OCI-LY3 (cell line): ENCODE measurements at regions not wholly inside any gene's neighbourhood (a gene's known extent, or its start where the extent isn't known, plus 50 kb on each side); places are given as distances from the start of the nearest gene placed in this dataset.

Source experiments
- EZH2phosphoT487 ChIP-seq: fragments of 200-600 bp; shearing (Covaris generic); IDR thresholded peaks from 2 replicates; pipeline ENCODE4 v1.6.1; 2018; ENCODE audit warnings: antibody characterized with exemption, mixed run types, low read depth
- TF ChIP-seq, protein P1 (sequence below): fragments of 200-600, 300-600 bp; sonication (generic); IDR thresholded peaks from 2 replicates; pipeline ENCODE4 v1.5.1; 2014; ENCODE audit warnings: antibody characterized with exemption, low read length, low read depth

DNA sequence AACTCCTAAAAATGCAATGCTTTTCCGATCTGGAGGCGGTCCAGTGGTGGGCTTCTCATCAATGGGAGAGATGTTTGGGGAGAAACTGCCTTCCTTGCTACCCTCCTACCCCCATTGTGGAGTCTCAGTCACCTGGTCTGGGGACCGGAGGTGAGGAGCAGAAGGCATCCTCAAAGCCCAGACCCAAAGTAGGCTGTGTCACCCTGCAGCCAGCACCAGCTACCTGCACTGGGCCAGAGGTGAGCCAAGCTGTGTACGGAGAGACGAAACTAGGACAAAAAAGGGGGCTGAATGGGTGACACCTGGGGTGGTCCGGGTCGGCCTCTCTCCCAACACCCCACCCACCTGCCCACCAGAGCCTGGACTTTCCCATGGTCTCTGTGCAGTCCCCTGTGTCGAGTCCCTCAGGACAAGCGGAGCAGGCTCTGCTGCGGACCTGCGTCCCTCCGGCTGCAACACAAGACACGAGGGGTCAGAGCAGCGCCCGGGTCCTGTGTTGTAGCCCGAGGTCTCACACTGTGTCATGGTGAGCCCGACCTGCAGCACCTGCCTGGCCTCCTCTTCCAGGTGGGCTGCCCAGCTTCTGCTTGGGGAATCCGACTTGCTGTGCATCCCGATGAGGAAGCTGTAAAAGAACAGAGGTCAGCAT is 68.0 kb upstream of the RMP24 start:
- TF ChIP-seq, protein P1, sequence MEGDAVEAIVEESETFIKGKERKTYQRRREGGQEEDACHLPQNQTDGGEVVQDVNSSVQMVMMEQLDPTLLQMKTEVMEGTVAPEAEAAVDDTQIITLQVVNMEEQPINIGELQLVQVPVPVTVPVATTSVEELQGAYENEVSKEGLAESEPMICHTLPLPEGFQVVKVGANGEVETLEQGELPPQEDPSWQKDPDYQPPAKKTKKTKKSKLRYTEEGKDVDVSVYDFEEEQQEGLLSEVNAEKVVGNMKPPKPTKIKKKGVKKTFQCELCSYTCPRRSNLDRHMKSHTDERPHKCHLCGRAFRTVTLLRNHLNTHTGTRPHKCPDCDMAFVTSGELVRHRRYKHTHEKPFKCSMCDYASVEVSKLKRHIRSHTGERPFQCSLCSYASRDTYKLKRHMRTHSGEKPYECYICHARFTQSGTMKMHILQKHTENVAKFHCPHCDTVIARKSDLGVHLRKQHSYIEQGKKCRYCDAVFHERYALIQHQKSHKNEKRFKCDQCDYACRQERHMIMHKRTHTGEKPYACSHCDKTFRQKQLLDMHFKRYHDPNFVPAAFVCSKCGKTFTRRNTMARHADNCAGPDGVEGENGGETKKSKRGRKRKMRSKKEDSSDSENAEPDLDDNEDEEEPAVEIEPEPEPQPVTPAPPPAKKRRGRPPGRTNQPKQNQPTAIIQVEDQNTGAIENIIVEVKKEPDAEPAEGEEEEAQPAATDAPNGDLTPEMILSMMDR: no peak
- TF ChIP-seq EZH2phosphoT487: no peak
